GM12874 (cell line): ENCODE measurements at regions not wholly inside any gene's neighbourhood (a gene's known extent, or its start where the extent isn't known, plus 50 kb on each side); places are given as distances from the start of the nearest gene placed in this dataset.

Experiments used
- TF ChIP-seq, protein P1 (sequence below): IDR thresholded peaks from 2 replicates; pipeline ENCODE4 v1.5.1; 2011; ENCODE audit warnings: low read depth, mild to moderate bottlenecking, control low read depth, low read length, moderate library complexity; ENCODE audit not compliant: insufficient read depth

GRCh38 chr14:87522575-87522974 is 470.4 kb downstream of the GALC start:
- TF ChIP-seq, protein P1, sequence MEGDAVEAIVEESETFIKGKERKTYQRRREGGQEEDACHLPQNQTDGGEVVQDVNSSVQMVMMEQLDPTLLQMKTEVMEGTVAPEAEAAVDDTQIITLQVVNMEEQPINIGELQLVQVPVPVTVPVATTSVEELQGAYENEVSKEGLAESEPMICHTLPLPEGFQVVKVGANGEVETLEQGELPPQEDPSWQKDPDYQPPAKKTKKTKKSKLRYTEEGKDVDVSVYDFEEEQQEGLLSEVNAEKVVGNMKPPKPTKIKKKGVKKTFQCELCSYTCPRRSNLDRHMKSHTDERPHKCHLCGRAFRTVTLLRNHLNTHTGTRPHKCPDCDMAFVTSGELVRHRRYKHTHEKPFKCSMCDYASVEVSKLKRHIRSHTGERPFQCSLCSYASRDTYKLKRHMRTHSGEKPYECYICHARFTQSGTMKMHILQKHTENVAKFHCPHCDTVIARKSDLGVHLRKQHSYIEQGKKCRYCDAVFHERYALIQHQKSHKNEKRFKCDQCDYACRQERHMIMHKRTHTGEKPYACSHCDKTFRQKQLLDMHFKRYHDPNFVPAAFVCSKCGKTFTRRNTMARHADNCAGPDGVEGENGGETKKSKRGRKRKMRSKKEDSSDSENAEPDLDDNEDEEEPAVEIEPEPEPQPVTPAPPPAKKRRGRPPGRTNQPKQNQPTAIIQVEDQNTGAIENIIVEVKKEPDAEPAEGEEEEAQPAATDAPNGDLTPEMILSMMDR = 0 out of 2 replicates have a peak, but pooled peaks have one; percentile 1

- TF ChIP-seq, protein P1 = no peak
Measured at GRCh38 chr14:87508333-87508732, 484.6 kb downstream of the GALC start.

DNA sequence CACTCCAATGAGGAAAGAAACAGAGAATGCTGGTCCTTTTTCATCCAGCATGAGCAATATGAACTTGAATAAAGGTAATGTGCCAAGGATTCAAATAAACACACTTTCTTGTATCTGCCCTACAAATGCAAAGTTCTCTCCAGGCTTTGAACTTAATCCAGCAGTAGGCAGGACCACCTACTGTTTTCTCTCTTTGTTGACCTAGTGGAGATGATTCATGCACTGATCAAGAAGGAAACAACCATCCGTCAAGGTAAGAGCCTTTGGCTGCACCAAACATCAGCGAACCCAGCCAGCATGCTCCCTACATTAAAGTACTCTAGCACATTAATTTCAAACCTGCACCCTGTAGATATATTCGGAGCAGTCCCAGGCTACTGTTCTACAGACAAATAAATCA is 489.3 kb downstream of the GALC start:
- TF ChIP-seq, protein P1 = no peak

DNA sequence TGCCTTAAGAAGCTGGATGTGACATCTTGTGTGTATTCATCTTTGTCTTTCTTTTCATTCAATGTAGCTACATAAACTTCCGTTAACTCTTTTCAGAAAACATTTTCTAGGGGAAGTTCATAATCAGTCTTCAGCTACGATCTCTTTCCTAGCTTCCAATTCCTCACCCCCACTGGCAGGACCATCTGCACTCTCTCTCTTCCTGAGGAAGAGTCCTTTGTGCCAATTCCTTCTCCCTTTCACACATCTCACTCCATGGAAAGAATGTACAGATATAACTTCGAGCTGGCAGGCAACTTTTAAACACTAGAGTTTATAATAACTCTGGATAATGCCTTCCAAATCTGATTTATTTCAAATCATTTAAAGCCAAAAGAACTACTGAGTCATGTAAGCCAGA is 495.7 kb downstream of the GALC start:
- TF ChIP-seq, protein P1 = no peak

GRCh38 chr14:87494010-87494409 is 499.0 kb downstream of the GALC start:
- TF ChIP-seq, protein P1 = no peak

GRCh38 chr14:87492561-87492960 is 500.4 kb downstream of the GALC start:
- TF ChIP-seq, protein P1 = no peak

GRCh38 chr14:87491816-87492215 is 501.2 kb downstream of the GALC start:
- TF ChIP-seq, protein P1 = no peak
